Upper lobe of left lung (tissue), 6 donors: ENCODE measurements at regions not wholly inside any gene's neighbourhood (a gene's known extent, or its start where the extent isn't known, plus 50 kb on each side); places are given as distances from the start of the nearest gene placed in this dataset.

Source experiments
- ATAC-seq, 2 donors: fragments of 200-7000 bp; cut with Tn5 transposase; one replicate each; pipeline ENCODE4 v1.9.1; 2022; ENCODE audit warnings: mild to moderate bottlenecking in 2 of 2, moderate library complexity in 2 of 2; ENCODE audit not compliant: low FRiP score in 2 of 2
- DNase-seq, 2 donors: peaks; one replicate each; pipeline ENCODE4 v3.0.0-alpha.2; 2019 to 2020
- H3K27ac ChIP-seq, 4 donors: fragments of 200-600 bp; sonication (generic); one replicate each; pipeline ENCODE4 v1.5.1; 2016 to 2019
- H3K27me3 ChIP-seq, 4 donors: fragments of 200-600 bp; sonication (generic); one replicate each; pipeline ENCODE4 v1.5.1; 2017 to 2019
- H3K36me3 ChIP-seq, 4 donors: fragments of 200-600 bp; sonication (generic); one replicate each; pipeline ENCODE4 v1.5.1; 2016 to 2019
- H3K4me1 ChIP-seq, 4 donors: fragments of 200-600 bp; sonication (generic); one replicate each; pipeline ENCODE4 v1.5.1; 2018 to 2019
- H3K4me3 ChIP-seq, 4 donors: fragments of 200-600 bp; sonication (generic); one replicate each; pipeline ENCODE4 v1.5.1; 2017 to 2019; ENCODE audit warnings: mild to moderate bottlenecking in 2 of 4, moderate library complexity in 1 of 4
- H3K9me3 ChIP-seq, 4 donors: fragments of 200-600 bp; sonication (generic); one replicate each; pipeline ENCODE4 v1.5.1; 2018 to 2019
- CTCF ChIP-seq, 6 experiments: fragments of 450-650 bp in 4 of 6; fragments of 200-600 bp in 2 of 6; sonication (generic) in 2 of 6; IDR thresholded peaks; one replicate each; pipeline ENCODE4 v1.5.1; 2016 to 2019; ENCODE audit warnings: antibody characterized with exemption in 6 of 6
- EP300 ChIP-seq, 4 donors: sonication (generic); formaldehyde crosslinking; IDR thresholded peaks; one replicate each; pipeline ENCODE4 v1.5.1; 2017; ENCODE audit warnings: antibody characterized with exemption in 4 of 4, control low read depth in 2 of 4
- POLR2A ChIP-seq, 4 donors: fragments of 450-650 bp; IDR thresholded peaks; one replicate each; pipeline ENCODE4 v1.5.1; 2016 to 2017; ENCODE audit warnings: antibody characterized with exemption in 4 of 4, mild to moderate bottlenecking in 2 of 4
- POLR2AphosphoS5 ChIP-seq, 2 donors: sonication (generic); formaldehyde crosslinking; IDR thresholded peaks; one replicate each; pipeline ENCODE4 v1.5.1; 2017; ENCODE audit warnings: antibody characterized with exemption in 2 of 2
- WGBS, 2 donors: methylation state at CpG; one replicate each; pipeline ENCODE4 v1.1.5; 2017 to 2018; 5-methylcytosine and 5-hydroxymethylcytosine counted together
- donor health status: DM: no; HTN: no; CAD: no; lungs with moderate emphysema.
- donor health status: DM: no; HTN: yes; CAD: no; lungs with severe emphysema.

- no peaks in the 10 kb centered on the region for H3K9me3 ChIP-seq
- no peaks in the 10 kb centered on the region for H3K4me1 ChIP-seq
- TF ChIP-seq POLR2A (IDR thresholded peaks at IDR 0.05) (no peak), EP300 (IDR thresholded peaks at IDR 0.05) (no peak), CTCF (IDR thresholded peaks at IDR 0.05) (no peak), POLR2AphosphoS5 (IDR thresholded peaks at IDR 0.05) (no peak)
- H3K4me3 ChIP-seq = no peak overlapping the region
- no peaks in the 10 kb centered on the region for H3K27me3 ChIP-seq
- WGBS, 2 donors = 76 to 81% methylated on average over 1 of the region's 1 CpG
- ATAC-seq = no peak
- DNase-seq = no peak
- no peaks in the 10 kb centered on the region for H3K36me3 ChIP-seq
- peak overlapping the region in 1 of 4 donors; percentile 3 for H3K27ac ChIP-seq
Measured at GRCh38 chr7:79855172-79855571, 279.5 kb upstream of the GNAI1 start.

GRCh38 chr7:79854621-79855020 is 280.0 kb upstream of the GNAI1 start:
- DNase-seq (no peak), ATAC-seq (no peak)
- Histone ChIP-seq H3K27ac (no peak overlapping the region), H3K4me3 (no peak overlapping the region), H3K36me3 (no peaks in the 10 kb centered on the region), H3K9me3 (no peaks in the 10 kb centered on the region), H3K4me1 (no peaks in the 10 kb centered on the region), H3K27me3 (no peaks in the 10 kb centered on the region)
- no peak for TF ChIP-seq CTCF (IDR thresholded peaks at IDR 0.05)
- no peak for TF ChIP-seq POLR2A (IDR thresholded peaks at IDR 0.05)
- TF ChIP-seq POLR2AphosphoS5 (IDR thresholded peaks at IDR 0.05) = no peak
- no peak for TF ChIP-seq EP300 (IDR thresholded peaks at IDR 0.05)
- WGBS, 2 donors = 71 to 78% methylated on average over 2 of the region's 2 CpGs

- ATAC-seq = no peak
- H3K4me3 ChIP-seq = no peak overlapping the region
- no peak for TF ChIP-seq POLR2AphosphoS5 (IDR thresholded peaks at IDR 0.05)
- no peak for TF ChIP-seq EP300 (IDR thresholded peaks at IDR 0.05)
- TF ChIP-seq CTCF (IDR thresholded peaks at IDR 0.05) = no peak
- H3K9me3 ChIP-seq = no peaks in the 10 kb centered on the region
- H3K27ac ChIP-seq = no peak overlapping the region
- no peaks in the 10 kb centered on the region for H3K4me1 ChIP-seq
- no peaks in the 10 kb centered on the region for H3K27me3 ChIP-seq
- WGBS, 2 donors = 74 to 92% methylated on average over 1 of the region's 1 CpG
- no peaks in the 10 kb centered on the region for H3K36me3 ChIP-seq
- no peak for DNase-seq
Measured at GRCh38 chr7:79837915-79838314, 296.7 kb upstream of the GNAI1 start.

GRCh38 chr7:79833616-79834015 is 301.0 kb upstream of the GNAI1 start:
- TF ChIP-seq EP300 (IDR thresholded peaks at IDR 0.05) = no peak
- TF ChIP-seq POLR2AphosphoS5 (IDR thresholded peaks at IDR 0.05) = no peak
- no peak for TF ChIP-seq CTCF (IDR thresholded peaks at IDR 0.05)
- no peak for TF ChIP-seq POLR2A (IDR thresholded peaks at IDR 0.05)
- WGBS, 2 donors = 57 to 58% methylated on average over 1 of the region's 1 CpG
- no peaks in the 10 kb centered on the region for H3K27me3 ChIP-seq
- no peak overlapping the region for H3K4me3 ChIP-seq
- no peaks in the 10 kb centered on the region for H3K4me1 ChIP-seq
- H3K27ac ChIP-seq = no peak overlapping the region
- H3K36me3 ChIP-seq = no peaks in the 10 kb centered on the region
- ATAC-seq (no peak), DNase-seq (no peak)
- H3K9me3 ChIP-seq = no peaks in the 10 kb centered on the region

- Histone ChIP-seq H3K4me3 (no peak overlapping the region), H3K36me3 (no peaks in the 10 kb centered on the region), H3K4me1 (no peaks in the 10 kb centered on the region), H3K27me3 (no peaks in the 10 kb centered on the region), H3K27ac (no peak overlapping the region), H3K9me3 (no peaks in the 10 kb centered on the region)
- ATAC-seq (no peak), DNase-seq (no peak)
- TF ChIP-seq POLR2A (IDR thresholded peaks at IDR 0.05) = no peak
- no peak for TF ChIP-seq POLR2AphosphoS5 (IDR thresholded peaks at IDR 0.05)
Measured at GRCh38 chr7:79828866-79829265, 305.8 kb upstream of the GNAI1 start.
